RWPE2 (cell line): ENCODE measurements at regions not wholly inside any gene's neighbourhood (a gene's known extent, or its start where the extent isn't known, plus 50 kb on each side); places are given as distances from the start of the nearest gene placed in this dataset.

Experiments used
- ATAC-seq: fragments of 200-7000 bp; cut with Tn5 transposase; 3 replicates; pipeline ENCODE4 v1.9.1; 2021; ENCODE audit warnings: low read depth
- DNase-seq: peaks from one replicate; pipeline ENCODE4 v3.0.0-alpha.2; 2020; ENCODE audit warnings: low spot score
- H3K27ac ChIP-seq: fragments of 450-650 bp; 2 replicates; pipeline ENCODE4 v1.5.1; 2017; ENCODE audit warnings: mild to moderate bottlenecking; ENCODE audit not compliant: poor library complexity, severe bottlenecking
- H3K27me3 ChIP-seq: fragments of 250-450 bp; sonication (Bioruptor Pico); 2 replicates; pipeline ENCODE4 v1.5.1; 2021; ENCODE audit warnings: mild to moderate bottlenecking, moderate library complexity; ENCODE audit not compliant: insufficient read depth, poor library complexity, severe bottlenecking
- H3K36me3 ChIP-seq: fragments of 250-450 bp; sonication (Bioruptor Pico); 2 replicates; pipeline ENCODE4 v1.5.1; 2020; ENCODE audit warnings: low read depth, mild to moderate bottlenecking, moderate library complexity
- H3K4me1 ChIP-seq: fragments of 250-450 bp; sonication (Bioruptor Pico); 2 replicates; pipeline ENCODE4 v1.5.1; 2021; ENCODE audit warnings: mild to moderate bottlenecking, moderate library complexity; ENCODE audit not compliant: insufficient read depth, poor library complexity, severe bottlenecking
- H3K4me3 ChIP-seq: fragments of 250-450 bp; sonication (Bioruptor Pico); 2 replicates; pipeline ENCODE4 v1.5.1; 2021; ENCODE audit warnings: mild to moderate bottlenecking, moderate library complexity; ENCODE audit not compliant: severe bottlenecking
- H3K9me3 ChIP-seq: fragments of 250-450 bp; sonication (Bioruptor Pico); 2 replicates; pipeline ENCODE4 v1.5.1; 2021; ENCODE audit warnings: mild to moderate bottlenecking, moderate library complexity; ENCODE audit not compliant: severe bottlenecking
- CTCF ChIP-seq: fragments of 450-650 bp; IDR thresholded peaks from one replicate; pipeline ENCODE4 v1.5.1; 2017; ENCODE audit warnings: mild to moderate bottlenecking, moderate library complexity; ENCODE audit not compliant: poor library complexity, severe bottlenecking

GRCh38 chr20:60228255-60228654 is 270.0 kb downstream of the CDH26 start:
- Histone ChIP-seq H3K4me1 (peaks cover 3% of the 10 kb centered on the region), H3K4me3 (no peak overlapping the region), H3K27me3 (peaks cover 9% of the 10 kb centered on the region), H3K9me3 (no peaks in the 10 kb centered on the region), H3K36me3 (no peaks in the 10 kb centered on the region), H3K27ac (no peak overlapping the region)
- ATAC-seq (0 out of 3 replicates have a peak, but pooled peaks have one; percentile 20), DNase-seq (no peak)
- no peak for TF ChIP-seq CTCF

- no peaks in the 10 kb centered on the region for H3K9me3 ChIP-seq
- peaks cover 48% of the 10 kb centered on the region for H3K27me3 ChIP-seq
- DNase-seq (no peak), ATAC-seq (no peak)
- no peaks in the 10 kb centered on the region for H3K36me3 ChIP-seq
- H3K4me3 ChIP-seq: no peak overlapping the region
- H3K4me1 ChIP-seq: peaks cover 3% of the 10 kb centered on the region
- no peak overlapping the region for H3K27ac ChIP-seq
- TF ChIP-seq CTCF: no peak
Observed at GRCh38 chr20:60232380-60232779, 274.2 kb downstream of the CDH26 start.

GRCh38 chr20:60233018-60233630 is 274.9 kb downstream of the CDH26 start:
- H3K27ac ChIP-seq: no peak overlapping the region
- TF ChIP-seq CTCF: no peak
- H3K4me3 ChIP-seq: no peak overlapping the region
- H3K9me3 ChIP-seq: no peaks in the 10 kb centered on the region
- ATAC-seq (no peak), DNase-seq (no peak)
- H3K36me3 ChIP-seq: no peaks in the 10 kb centered on the region
- H3K27me3 ChIP-seq: peaks cover 52% of the 10 kb centered on the region
- peaks cover 3% of the 10 kb centered on the region for H3K4me1 ChIP-seq

GRCh38 chr20:60236613-60237012 is 278.4 kb downstream of the CDH26 start:
- Histone ChIP-seq H3K36me3 (no peaks in the 10 kb centered on the region), H3K27ac (no peak overlapping the region), H3K27me3 (peaks cover 73% of the 10 kb centered on the region), H3K4me3 (no peak overlapping the region), H3K4me1 (no peaks in the 10 kb centered on the region), H3K9me3 (no peaks in the 10 kb centered on the region)
- DNase-seq: no peak
- TF ChIP-seq CTCF: no peak
- ATAC-seq: no peak

GRCh38 chr20:60237981-60238380 is 279.8 kb downstream of the CDH26 start:
- no peaks in the 10 kb centered on the region for H3K36me3 ChIP-seq
- peaks cover 7% of the 10 kb centered on the region for H3K4me1 ChIP-seq
- H3K9me3 ChIP-seq: no peaks in the 10 kb centered on the region
- H3K4me3 ChIP-seq: no peak overlapping the region
- H3K27me3 ChIP-seq: peaks cover 69% of the 10 kb centered on the region
- TF ChIP-seq CTCF: no peak
- DNase-seq: no peak
- ATAC-seq: no peak
- no peak overlapping the region for H3K27ac ChIP-seq
